ENCODE measurements at regions not wholly inside any gene's neighbourhood (a gene's known extent, or its start where the extent isn't known, plus 50 kb on each side); places are given as distances from the start of the nearest gene placed in this dataset.

GRCh38 chr1:60146884-60147283 is 73.3 kb upstream of the C1orf87 start:
- Mint-ChIP-seq H3K27me3 (ENCODE audit: low read depth) (no peaks in the 10 kb centered on the region), H3K4me1 (peaks cover 9% of the 10 kb centered on the region), H3K36me3 (no peaks in the 10 kb centered on the region), H3K9me3 (no peaks in the 10 kb centered on the region), H3K27ac (no peak overlapping the region), H3K4me3 (no peak overlapping the region)
- TF ChIP-seq, protein P1, sequence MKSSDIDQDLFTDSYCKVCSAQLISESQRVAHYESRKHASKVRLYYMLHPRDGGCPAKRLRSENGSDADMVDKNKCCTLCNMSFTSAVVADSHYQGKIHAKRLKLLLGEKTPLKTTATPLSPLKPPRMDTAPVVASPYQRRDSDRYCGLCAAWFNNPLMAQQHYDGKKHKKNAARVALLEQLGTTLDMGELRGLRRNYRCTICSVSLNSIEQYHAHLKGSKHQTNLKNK (CRISPR knock-in tag; IDR thresholded peaks at IDR 0.05): no peak
- TF ChIP-seq ZNF423 (CRISPR knock-in tag; IDR thresholded peaks at IDR 0.05): no peak
- TF ChIP-seq RORB (CRISPR knock-in tag; IDR thresholded peaks at IDR 0.05): no peak
- no peak for TF ChIP-seq RELA (CRISPR knock-in tag; IDR thresholded peaks at IDR 0.05; ENCODE audit: borderline replicate concordance)
- TF ChIP-seq TP53 (CRISPR knock-in tag; IDR thresholded peaks at IDR 0.05): no peak
- TF ChIP-seq NFYB (CRISPR knock-in tag; conservative IDR thresholded peaks at IDR 0.05; ENCODE audit: low read depth): no peak
- no peak for TF ChIP-seq ZNF512 (CRISPR knock-in tag; IDR thresholded peaks at IDR 0.05; ENCODE audit: borderline replicate concordance)
- TF ChIP-seq, protein P2, sequence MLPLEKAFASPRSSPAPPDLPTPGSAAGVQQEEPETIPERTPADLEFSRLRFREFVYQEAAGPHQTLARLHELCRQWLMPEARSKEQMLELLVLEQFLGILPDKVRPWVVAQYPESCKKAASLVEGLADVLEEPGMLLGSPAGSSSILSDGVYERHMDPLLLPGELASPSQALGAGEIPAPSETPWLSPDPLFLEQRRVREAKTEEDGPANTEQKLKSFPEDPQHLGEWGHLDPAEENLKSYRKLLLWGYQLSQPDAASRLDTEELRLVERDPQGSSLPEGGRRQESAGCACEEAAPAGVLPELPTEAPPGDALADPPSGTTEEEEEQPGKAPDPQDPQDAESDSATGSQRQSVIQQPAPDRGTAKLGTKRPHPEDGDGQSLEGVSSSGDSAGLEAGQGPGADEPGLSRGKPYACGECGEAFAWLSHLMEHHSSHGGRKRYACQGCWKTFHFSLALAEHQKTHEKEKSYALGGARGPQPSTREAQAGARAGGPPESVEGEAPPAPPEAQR (CRISPR knock-in tag; IDR thresholded peaks at IDR 0.05): no peak
- no peak for TF ChIP-seq NFE2L1 (CRISPR knock-in tag; IDR thresholded peaks at IDR 0.05)
- ChIA-PET POLR2A (no interaction called here), CTCF (interaction anchor here (3.2 kb wide), 1 partner anchor 175 kb away, joined by 15 read pairs; no protein-coding TSS in a partner anchor)
- DNase-seq (ENCODE audit: low spot score): no peak
- ATAC-seq: no peak

- no peak for DNase-seq (ENCODE audit: low spot score)
- no peak for ATAC-seq
- Mint-ChIP-seq H3K27ac (no peak overlapping the region), H3K4me3 (no peak overlapping the region), H3K9me3 (no peaks in the 10 kb centered on the region), H3K4me1 (peaks cover 9% of the 10 kb centered on the region), H3K27me3 (ENCODE audit: low read depth) (no peaks in the 10 kb centered on the region), H3K36me3 (no peaks in the 10 kb centered on the region)
- CTCF ChIA-PET: interaction anchor here (1.8 kb wide), 1 partner anchor 174 kb away, joined by 4 read pairs; no protein-coding TSS in a partner anchor
- TF ChIP-seq IRF1 (CRISPR knock-in tag; IDR thresholded peaks at IDR 0.05) (no peak), NFYB (CRISPR knock-in tag; conservative IDR thresholded peaks at IDR 0.05; ENCODE audit: low read depth) (no peak), ERG (CRISPR knock-in tag; IDR thresholded peaks at IDR 0.05) (no peak), NR2C2 (CRISPR knock-in tag; IDR thresholded peaks at IDR 0.05) (no peak), ESRRA (CRISPR knock-in tag; IDR thresholded peaks at IDR 0.05; ENCODE audit: borderline replicate concordance) (no peak), SMAD4 (CRISPR knock-in tag; IDR thresholded peaks at IDR 0.05) (no peak), JUN (CRISPR knock-in tag; IDR thresholded peaks at IDR 0.05) (no peak)
- TF ChIP-seq, protein P3, sequence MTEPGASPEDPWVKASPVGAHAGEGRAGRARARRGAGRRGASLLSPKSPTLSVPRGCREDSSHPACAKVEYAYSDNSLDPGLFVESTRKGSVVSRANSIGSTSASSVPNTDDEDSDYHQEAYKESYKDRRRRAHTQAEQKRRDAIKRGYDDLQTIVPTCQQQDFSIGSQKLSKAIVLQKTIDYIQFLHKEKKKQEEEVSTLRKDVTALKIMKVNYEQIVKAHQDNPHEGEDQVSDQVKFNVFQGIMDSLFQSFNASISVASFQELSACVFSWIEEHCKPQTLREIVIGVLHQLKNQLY (CRISPR knock-in tag; IDR thresholded peaks at IDR 0.05): no peak
- TF ChIP-seq, protein P4, sequence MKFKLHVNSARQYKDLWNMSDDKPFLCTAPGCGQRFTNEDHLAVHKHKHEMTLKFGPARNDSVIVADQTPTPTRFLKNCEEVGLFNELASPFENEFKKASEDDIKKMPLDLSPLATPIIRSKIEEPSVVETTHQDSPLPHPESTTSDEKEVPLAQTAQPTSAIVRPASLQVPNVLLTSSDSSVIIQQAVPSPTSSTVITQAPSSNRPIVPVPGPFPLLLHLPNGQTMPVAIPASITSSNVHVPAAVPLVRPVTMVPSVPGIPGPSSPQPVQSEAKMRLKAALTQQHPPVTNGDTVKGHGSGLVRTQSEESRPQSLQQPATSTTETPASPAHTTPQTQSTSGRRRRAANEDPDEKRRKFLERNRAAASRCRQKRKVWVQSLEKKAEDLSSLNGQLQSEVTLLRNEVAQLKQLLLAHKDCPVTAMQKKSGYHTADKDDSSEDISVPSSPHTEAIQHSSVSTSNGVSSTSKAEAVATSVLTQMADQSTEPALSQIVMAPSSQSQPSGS (CRISPR knock-in tag; IDR thresholded peaks at IDR 0.05; ENCODE audit: borderline replicate concordance, low read depth): no peak
- POLR2A ChIA-PET: no interaction called here
Observed at GRCh38 chr1:60145771-60146170, 72.2 kb upstream of the C1orf87 start.
